HG03439 (cell line): ENCODE measurements at regions not wholly inside any gene's neighbourhood (a gene's known extent, or its start where the extent isn't known, plus 50 kb on each side); places are given as distances from the start of the nearest gene placed in this dataset.

Experiments
- ATAC-seq: cut with Tn5 transposase; IDR thresholded peaks from one replicate; pipeline ENCODE4 v1.9.1; 2021; ENCODE audit warnings: mild to moderate bottlenecking, moderate library complexity; ENCODE audit not compliant: unreplicated experiment

DNA sequence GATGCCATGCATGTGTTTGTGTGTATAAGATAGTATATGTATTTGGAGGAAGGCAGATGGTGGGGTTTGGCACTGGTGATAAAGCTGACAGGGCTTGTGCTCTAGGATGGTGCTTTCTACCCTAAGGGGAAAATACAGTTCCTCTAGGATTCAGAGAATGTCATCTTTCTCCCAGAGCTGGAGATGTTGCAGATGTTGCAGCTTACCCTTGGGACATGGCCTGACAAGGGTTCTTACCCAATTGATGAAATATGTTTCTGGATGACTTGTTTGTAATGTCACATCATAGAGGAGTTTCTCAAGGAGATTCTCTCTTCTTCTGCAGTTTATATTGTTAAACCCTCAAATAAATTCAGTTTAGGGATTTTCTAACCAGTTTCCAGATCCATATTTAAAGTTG lies 52.5 kb upstream of the PITX2 start:
- no peak for ATAC-seq

DNA sequence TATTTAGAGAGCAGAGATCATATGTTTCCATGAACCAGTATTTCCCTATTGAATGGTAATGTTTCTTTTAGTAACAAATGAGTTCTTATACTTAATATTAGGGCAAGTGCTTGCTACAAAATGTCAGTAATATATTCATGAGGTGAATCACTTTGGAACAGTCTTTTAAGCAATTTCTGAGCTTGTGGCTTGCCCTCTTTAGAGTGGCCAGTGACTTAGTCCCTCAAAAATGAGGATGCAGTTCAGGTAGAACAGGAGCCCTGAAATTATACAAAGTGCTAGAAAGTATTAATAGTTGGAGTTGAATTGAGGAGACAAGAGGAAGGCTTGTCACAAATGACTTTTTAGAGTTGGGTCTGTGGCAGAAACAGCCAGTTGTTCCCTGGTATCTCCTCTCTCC lies 53.4 kb upstream of the PITX2 start:
- no peak for ATAC-seq

GRCh38 chr4:110678517-110679227 lies 55.8 kb upstream of the PITX2 start:
- no peak for ATAC-seq

GRCh38 chr4:110680265-110680664 lies 57.4 kb upstream of the PITX2 start:
- ATAC-seq = no peak

- no peak for ATAC-seq
Measured at GRCh38 chr4:110681381-110681780, 58.5 kb upstream of the PITX2 start.

DNA sequence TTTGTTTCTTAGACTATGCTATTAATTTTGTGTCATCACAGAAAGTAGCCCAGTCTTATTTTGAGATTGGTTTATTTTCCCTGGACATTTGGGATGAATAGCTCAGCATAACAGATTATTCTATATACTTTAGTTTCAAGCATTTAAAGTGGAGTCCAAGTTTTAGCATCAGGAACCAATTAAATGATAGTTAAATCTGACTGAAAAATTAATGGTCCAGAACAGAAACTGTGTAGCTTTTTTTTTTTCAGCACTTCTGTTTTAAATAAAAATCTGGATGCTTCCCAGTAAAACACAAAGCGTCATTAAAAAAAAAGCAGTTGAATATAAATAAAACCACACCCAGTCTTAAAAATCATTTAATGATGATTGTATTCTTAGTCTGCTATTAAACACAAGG lies 59.4 kb upstream of the PITX2 start:
- ATAC-seq = no peak

DNA sequence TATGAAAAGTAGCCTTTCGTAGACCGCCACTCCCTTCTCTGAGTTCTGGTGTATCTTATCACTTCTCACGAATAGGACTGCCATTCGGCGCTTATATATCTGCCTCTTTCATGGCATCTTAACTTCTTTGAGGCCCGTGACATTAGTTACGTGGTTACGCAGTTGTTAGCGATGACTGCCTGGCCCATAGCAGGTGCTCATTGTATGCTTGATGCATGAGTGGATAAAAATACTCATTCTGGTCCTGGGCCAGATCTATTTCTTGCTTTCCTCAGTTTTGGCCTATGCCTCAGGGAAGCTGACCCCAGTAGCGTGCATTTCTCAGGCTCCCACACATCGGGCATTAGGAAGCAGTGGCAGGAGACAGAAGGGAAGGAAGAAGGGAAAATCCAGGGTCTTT lies 60.7 kb upstream of the PITX2 start:
- no peak for ATAC-seq

GRCh38 chr4:110702326-110702725 lies 79.4 kb upstream of the PITX2 start:
- ATAC-seq = no peak

- no peak for ATAC-seq
Measured at GRCh38 chr4:110704748-110705439, 82.0 kb upstream of the PITX2 start.

- ATAC-seq = no peak
Measured at GRCh38 chr4:110705440-110705782, 82.5 kb upstream of the PITX2 start.

DNA sequence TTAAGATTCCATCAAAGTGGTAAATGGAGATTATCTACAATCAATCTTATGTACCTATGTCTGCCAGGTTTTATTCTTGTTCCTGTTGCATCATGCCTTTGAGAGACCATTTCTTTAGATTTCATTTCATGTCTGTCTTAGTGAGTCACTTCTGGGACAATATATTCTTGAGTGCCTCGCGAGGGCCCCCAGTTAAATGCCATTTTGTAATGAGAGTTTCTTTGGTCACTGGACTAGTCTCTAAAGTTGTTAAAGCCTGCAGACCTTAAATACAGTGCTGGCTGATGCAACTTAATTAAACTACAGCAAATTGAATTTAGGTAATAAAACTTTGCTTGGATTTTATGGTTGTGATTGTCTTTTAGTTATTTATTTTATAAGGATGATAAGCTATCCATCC lies 87.2 kb upstream of the PITX2 start:
- no peak for ATAC-seq

GRCh38 chr4:110712486-110712885 lies 89.6 kb upstream of the PITX2 start:
- ATAC-seq = no peak

- ATAC-seq = no peak
Measured at GRCh38 chr4:110730318-110730717, 107.4 kb upstream of the PITX2 start.

DNA sequence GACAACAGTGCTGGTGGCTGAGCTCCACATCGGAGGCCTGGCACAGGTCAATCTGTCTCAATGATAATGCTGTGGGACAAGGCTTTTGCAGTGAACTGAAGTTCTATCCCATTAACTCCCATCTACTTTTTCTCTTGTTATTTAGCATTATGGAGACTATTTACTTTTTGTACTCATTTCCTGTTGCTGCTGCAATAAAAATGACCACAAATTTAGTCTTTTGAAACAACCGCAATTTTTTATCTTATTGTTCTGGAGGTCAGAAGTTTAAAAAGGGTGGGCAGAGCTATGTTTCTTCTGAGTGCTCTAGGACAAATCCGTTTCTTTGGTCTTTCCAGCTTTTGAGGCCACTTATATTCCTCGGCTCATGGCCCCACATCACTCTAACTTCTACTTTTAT lies 111.0 kb upstream of the PITX2 start:
- no peak for ATAC-seq

DNA sequence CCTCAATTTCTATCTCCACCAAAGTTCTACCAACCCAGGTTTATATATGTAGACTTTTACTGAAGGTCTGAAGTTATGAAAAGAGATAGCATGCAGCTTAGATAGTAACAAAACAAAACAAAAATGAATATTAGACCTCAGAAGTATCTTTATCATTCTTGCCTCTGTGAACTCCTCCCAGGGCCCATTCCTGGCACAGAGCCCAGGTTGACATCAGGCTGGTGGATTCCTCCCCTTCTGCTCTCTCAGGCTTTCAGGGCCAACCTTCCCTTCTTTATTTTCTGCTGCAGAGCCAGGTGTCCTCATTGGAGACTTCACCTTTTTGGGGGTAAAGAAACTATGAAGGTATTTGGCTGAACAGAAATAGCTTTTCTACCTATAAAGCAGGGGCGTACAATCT lies 112.8 kb upstream of the PITX2 start:
- no peak for ATAC-seq

GRCh38 chr4:110737931-110738330 lies 115.1 kb upstream of the PITX2 start:
- ATAC-seq = no peak

GRCh38 chr4:110742143-110742542 lies 119.3 kb upstream of the PITX2 start:
- no peak for ATAC-seq

DNA sequence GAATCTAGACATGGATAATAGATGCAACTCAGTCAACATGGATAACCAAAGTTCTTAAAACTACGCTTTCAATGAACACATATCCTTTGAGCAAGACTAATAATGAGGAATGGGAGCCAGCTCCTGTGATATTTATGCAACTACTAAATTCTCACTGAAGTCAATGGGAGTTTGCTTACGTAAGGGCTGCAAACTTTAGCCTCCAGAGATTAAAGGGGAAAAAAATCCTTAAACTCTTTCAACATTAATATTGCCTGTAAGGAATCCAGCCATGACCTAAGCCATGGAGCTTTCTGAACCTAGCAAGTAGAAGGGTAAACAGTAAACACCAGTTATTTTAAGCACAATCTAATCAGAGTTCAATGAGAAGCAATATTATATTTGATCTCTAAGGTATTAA lies 125.2 kb upstream of the PITX2 start:
- ATAC-seq = no peak

GRCh38 chr4:110751183-110751582 lies 128.3 kb upstream of the PITX2 start:
- no peak for ATAC-seq

DNA sequence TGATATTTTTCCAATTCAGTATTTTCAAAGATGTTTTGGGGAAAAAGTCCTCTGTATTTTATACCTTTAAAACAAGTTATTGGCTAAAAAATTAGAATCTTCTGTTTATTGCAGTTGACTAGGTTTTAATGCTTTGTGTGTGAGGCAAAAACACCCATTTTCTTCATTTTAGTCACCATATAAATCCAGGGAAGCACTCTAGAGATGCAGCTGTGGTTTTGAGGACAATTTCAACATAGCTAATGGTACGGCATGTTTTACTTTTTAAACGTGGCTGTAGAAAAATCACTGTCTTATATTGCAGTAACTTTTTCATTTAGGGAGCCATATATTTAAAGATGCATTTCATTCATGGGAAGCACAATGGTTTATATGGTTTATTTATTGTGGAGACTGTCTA lies 129.1 kb upstream of the PITX2 start:
- ATAC-seq = no peak

DNA sequence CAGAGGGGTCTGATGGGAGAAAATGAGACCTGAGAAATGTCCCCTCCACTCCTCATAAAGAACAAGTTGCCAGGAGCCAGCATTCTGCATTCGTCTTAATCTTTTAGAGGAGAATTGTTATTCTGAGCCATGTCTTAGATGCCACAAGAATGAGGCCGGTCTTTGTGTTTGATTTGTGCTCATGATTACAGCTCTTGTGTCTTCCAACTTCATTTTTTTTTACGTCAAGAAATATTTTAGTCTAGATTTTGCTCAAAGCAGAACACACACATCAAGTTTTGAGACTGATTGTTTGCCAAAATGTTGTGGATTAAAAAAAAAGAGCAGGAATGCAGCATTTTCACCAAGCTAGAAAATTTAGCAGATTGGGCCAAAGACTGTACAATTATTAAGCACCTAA lies 130.6 kb upstream of the PITX2 start:
- ATAC-seq = no peak

- no peak for ATAC-seq
Measured at GRCh38 chr4:110754716-110755115, 131.8 kb upstream of the PITX2 start.

DNA sequence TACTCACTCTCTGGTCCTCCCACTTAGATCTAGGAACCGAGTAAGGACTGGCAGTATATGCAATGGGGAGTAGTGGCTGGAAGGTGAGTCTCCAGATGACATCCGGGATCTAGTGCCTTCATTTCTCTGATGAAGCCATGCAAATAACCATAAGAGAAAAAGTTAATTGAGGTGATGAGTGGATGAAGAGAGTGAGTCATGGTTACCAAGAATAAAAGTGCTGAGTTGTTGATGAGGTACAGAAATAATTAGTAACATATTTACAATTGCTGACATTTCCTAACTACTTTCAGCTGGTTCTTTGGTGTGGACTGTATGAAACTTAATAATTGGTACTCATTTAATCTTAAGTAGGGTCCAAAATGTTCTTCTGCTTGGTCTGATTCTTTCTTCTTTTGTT lies 146.7 kb upstream of the PITX2 start:
- no peak for ATAC-seq
